Left lung (tissue), 4 donors: ENCODE measurements at regions not wholly inside any gene's neighbourhood (a gene's known extent, or its start where the extent isn't known, plus 50 kb on each side); places are given as distances from the start of the nearest gene placed in this dataset.

Experiments
- ATAC-seq: fragments of 200-7000 bp; cut with Tn5 transposase; one replicate; pipeline ENCODE4 v1.9.1; 2020; ENCODE audit warnings: moderate library complexity
- DNase-seq, 4 donors: peaks; one replicate each; pipeline ENCODE4 v3.0.0-alpha.2; 2013 to 2020
- H3K27ac ChIP-seq, 2 donors: fragments of 200-600 bp; sonication (generic) in 1 of 2; one replicate each; pipeline versions ENCODE4 v1.5.0 to v1.8.0; 2020 to 2021
- H3K27me3 ChIP-seq, 2 donors: fragments of 200-600 bp; sonication (generic) in 1 of 2; one replicate each; pipeline versions ENCODE4 v1.5.0 to v1.8.0; 2020 to 2021
- H3K36me3 ChIP-seq, 2 donors: fragments of 200-600 bp; sonication (generic) in 1 of 2; one replicate each; pipeline versions ENCODE4 v1.5.0 to v1.8.0; 2020 to 2021
- H3K4me1 ChIP-seq, 2 donors: fragments of 200-600 bp; one replicate each; pipeline ENCODE4 v1.8.0; 2021
- H3K4me3 ChIP-seq, 2 donors: fragments of 200-600 bp; sonication (generic) in 1 of 2; one replicate each; pipeline versions ENCODE4 v1.5.0 to v1.8.0; 2020 to 2021; ENCODE audit warnings: mild to moderate bottlenecking in 1 of 2
- H3K9me3 ChIP-seq, 2 donors: fragments of 200-600 bp; sonication (generic) in 1 of 2; one replicate each; pipeline versions ENCODE4 v1.5.0 to v1.8.0; 2020 to 2021
- intact Hi-C, 2 donors: fragments of 100-400 bp; cut with DNase I; formaldehyde crosslinking; loops; one replicate each; pipeline versions ENCODE4 v1.11.2 to v1.14.2; 2022
- TF ChIP-seq, protein P1 (sequence below), 2 donors: fragments of 200-600 bp; sonication (generic) in 1 of 2; IDR thresholded peaks; one replicate each; pipeline versions ENCODE4 v1.5.0 to v1.8.0; 2021; ENCODE audit warnings: antibody characterized with exemption in 2 of 2
- donor health status: DM: no; HTN: yes; CAD: no.
- donor health status: DM: no; HTN: no; CAD: no.

DNA sequence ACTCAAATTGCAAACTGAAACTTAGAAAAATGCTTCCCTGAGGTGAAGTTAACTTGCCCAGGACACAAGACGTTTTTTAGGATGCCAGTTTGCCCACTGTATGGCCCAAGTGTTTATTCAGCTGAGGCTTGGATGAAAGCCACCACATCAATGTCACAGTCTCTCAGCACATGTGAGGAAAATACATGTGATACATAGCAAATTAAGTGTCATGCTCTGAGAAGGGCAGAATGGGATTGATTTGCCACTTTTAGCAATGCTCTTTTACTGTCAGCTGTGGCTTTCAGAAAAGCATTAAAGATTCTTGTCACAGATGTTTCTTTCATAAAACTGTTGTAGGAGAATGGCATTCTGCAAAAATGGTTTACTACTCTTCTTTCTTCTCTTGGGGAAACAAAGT, 165.5 kb downstream of the ZIC1 start:
- TF ChIP-seq, protein P1, sequence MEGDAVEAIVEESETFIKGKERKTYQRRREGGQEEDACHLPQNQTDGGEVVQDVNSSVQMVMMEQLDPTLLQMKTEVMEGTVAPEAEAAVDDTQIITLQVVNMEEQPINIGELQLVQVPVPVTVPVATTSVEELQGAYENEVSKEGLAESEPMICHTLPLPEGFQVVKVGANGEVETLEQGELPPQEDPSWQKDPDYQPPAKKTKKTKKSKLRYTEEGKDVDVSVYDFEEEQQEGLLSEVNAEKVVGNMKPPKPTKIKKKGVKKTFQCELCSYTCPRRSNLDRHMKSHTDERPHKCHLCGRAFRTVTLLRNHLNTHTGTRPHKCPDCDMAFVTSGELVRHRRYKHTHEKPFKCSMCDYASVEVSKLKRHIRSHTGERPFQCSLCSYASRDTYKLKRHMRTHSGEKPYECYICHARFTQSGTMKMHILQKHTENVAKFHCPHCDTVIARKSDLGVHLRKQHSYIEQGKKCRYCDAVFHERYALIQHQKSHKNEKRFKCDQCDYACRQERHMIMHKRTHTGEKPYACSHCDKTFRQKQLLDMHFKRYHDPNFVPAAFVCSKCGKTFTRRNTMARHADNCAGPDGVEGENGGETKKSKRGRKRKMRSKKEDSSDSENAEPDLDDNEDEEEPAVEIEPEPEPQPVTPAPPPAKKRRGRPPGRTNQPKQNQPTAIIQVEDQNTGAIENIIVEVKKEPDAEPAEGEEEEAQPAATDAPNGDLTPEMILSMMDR (IDR thresholded peaks at IDR 0.05) = no peak

DNA sequence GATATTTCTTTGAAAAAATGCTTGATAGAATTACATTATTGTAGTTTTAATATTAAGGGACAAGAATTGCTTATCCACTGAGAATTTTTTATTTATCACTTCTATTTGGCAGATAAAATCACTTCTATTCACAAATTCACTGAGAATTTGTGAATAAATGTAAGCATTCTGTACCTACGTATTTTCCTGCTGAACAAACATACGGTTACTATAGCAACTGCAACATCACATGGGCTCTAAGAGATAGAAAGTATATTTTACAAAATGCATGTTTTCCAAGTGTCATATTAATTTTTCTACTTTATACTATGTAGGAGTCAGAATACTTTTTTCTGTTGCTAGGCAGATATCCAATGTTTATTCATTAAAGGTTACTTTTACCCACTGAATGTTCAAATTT, 166.2 kb downstream of the ZIC1 start:
- Histone ChIP-seq H3K36me3 (no peaks in the 10 kb centered on the region), H3K27ac (no peak overlapping the region), H3K4me1 (no peaks in the 10 kb centered on the region), H3K4me3 (no peak overlapping the region), H3K9me3 (no peaks in the 10 kb centered on the region), H3K27me3 (no peaks in the 10 kb centered on the region)
- TF ChIP-seq, protein P1 (IDR thresholded peaks at IDR 0.05) = no peak
- intact Hi-C loops = no loop called here
- no peak for ATAC-seq
- DNase-seq = no peak

More for the DNA sequence above, 165.5 kb downstream of the ZIC1 start:
- intact Hi-C loops = no loop called here
- no peak for ATAC-seq
- Histone ChIP-seq H3K27ac (no peak overlapping the region), H3K36me3 (no peaks in the 10 kb centered on the region), H3K27me3 (no peaks in the 10 kb centered on the region), H3K4me1 (no peaks in the 10 kb centered on the region), H3K4me3 (no peak overlapping the region), H3K9me3 (no peaks in the 10 kb centered on the region)
- no peak for DNase-seq

DNA sequence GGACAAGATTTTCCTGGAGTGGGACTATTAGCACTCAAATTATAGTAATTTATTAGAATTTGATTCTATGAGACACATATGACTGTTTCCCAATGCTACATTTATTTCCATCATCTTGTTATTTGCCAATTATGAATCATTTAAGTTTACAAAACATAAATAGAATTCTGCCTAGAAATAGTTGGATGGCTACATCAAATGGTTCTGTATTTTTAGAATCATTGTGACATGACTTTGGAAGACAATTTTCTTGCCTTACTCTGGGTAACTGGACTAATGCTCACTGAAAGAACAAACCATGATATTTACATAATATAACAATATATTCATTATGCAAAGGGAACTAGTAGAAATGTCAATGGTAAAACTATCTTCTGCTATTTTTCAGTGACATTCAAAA, 173.5 kb downstream of the ZIC1 start:
- ATAC-seq (no peak), DNase-seq (no peak)
- Histone ChIP-seq H3K4me3 (no peak overlapping the region), H3K9me3 (no peaks in the 10 kb centered on the region), H3K27me3 (no peaks in the 10 kb centered on the region), H3K36me3 (no peaks in the 10 kb centered on the region), H3K4me1 (no peaks in the 10 kb centered on the region), H3K27ac (no peak overlapping the region)
- intact Hi-C loops = no loop called here
- TF ChIP-seq, protein P1 (IDR thresholded peaks at IDR 0.05) = no peak

DNA sequence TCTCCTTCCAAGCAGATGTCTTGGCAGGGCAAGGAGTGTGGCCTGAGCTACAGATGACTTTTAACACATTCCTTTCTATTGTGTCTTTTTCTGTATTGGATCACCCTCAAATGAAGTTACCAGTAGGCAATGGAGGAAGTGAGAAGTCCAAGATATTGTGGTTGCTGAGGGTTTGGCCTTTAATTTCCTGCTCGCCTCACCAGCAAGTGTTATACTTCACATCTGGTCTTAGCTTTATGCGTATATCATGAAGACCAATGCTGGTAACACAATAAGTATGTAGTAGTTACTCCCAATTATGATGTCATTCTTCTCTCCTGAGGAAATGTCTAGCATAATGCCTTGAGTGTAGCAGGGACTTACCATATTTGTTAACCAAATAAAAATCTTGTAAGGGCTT, 179.9 kb downstream of the ZIC1 start:
- no peaks in the 10 kb centered on the region for H3K4me1 ChIP-seq
- intact Hi-C loops = no loop called here
- TF ChIP-seq, protein P1 (IDR thresholded peaks at IDR 0.05) = no peak
- no peak for ATAC-seq
- no peak overlapping the region for H3K4me3 ChIP-seq
- no peaks in the 10 kb centered on the region for H3K9me3 ChIP-seq
- H3K27ac ChIP-seq = no peak overlapping the region
- DNase-seq = no peak
- no peaks in the 10 kb centered on the region for H3K36me3 ChIP-seq
- no peaks in the 10 kb centered on the region for H3K27me3 ChIP-seq

DNA sequence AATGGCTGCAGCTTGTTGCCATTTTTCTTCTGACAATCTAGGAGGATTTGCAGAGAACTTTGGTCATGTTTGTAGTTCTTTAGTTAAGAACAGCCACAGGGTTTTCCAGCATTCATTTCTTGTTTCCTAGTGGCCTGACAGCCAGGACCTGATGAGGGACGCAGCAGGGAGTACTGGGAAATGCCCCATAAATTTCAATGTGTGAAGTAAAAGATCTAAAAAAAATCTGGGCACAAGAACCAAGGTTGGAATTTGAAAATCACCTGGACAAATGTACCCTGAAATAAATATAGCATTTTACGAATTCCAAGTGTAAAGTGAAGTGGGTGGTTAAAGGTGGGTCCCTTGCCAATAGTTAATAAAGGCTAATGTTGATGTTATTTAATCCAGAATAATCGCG, 195.0 kb downstream of the ZIC1 start:
- Histone ChIP-seq H3K36me3 (no peaks in the 10 kb centered on the region), H3K4me1 (no peaks in the 10 kb centered on the region), H3K9me3 (no peaks in the 10 kb centered on the region), H3K4me3 (no peak overlapping the region), H3K27ac (no peak overlapping the region), H3K27me3 (no peaks in the 10 kb centered on the region)
- intact Hi-C loops = no loop called here
- TF ChIP-seq, protein P1 (IDR thresholded peaks at IDR 0.05) = no peak
- ATAC-seq (no peak), DNase-seq (no peak)
